NCI-H2227 (cell line): ENCODE measurements at regions not wholly inside any gene's neighbourhood (a gene's known extent, or its start where the extent isn't known, plus 50 kb on each side); places are given as distances from the start of the nearest gene placed in this dataset.
A peak's percentile ranks its signal among the peaks of the same experiment; 100 is the strongest.
"Not testable (repeated sequence)": the region's sequence is repeated elsewhere in the genome, so short reads cannot be mapped to it uniquely, and the experiment has no call there.

Experiments used
- DNase-seq: peaks from one replicate; lab custom pipeline; 2025; ENCODE audit not compliant: unreplicated experiment; lab: John Stamatoyannopoulos, UW

DNA sequence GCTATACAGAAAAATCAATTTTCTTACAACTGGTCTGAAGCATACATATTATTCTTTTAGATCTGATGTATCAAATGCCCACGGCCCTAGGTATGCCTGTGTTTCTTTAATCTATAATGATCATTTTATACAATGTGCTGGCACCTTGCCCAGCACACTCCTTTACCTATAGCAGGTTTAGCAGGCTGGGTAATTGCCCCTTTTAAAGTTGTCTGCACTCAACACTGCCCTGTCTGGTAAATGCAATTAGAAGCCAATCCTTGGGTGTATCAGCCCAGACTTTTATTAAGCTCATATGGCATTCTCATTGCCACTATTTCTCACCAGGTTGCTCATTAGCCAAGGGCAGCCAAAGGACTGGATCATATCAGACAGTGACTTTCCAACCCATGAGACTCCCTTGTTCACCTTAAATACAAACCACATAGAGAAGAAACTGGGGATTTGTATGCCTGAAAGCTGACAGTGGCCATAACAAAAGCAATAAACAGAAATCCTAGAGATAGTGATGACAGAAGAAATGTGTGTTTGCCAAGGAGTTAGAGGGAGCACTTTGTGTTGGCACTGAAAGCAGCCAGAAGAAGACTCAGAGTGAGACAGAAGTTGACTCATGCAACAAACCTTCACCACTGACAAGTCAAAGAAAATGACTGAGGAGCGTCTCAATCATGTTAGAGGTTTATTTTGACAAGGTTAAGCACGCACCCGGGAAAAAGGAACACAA, 334.2 kb downstream of the SPATA31A7 start:
- DNase-seq = peak; percentile 1

- not testable (repeated sequence) for DNase-seq
These were observed 335.8 kb downstream of the SPATA31A7 start for GRCh38 chr9:61525629-61526028.

- not testable (repeated sequence) for DNase-seq
These were observed 360.4 kb downstream of the SPATA31A7 start for GRCh38 chr9:61550101-61550748.

DNA sequence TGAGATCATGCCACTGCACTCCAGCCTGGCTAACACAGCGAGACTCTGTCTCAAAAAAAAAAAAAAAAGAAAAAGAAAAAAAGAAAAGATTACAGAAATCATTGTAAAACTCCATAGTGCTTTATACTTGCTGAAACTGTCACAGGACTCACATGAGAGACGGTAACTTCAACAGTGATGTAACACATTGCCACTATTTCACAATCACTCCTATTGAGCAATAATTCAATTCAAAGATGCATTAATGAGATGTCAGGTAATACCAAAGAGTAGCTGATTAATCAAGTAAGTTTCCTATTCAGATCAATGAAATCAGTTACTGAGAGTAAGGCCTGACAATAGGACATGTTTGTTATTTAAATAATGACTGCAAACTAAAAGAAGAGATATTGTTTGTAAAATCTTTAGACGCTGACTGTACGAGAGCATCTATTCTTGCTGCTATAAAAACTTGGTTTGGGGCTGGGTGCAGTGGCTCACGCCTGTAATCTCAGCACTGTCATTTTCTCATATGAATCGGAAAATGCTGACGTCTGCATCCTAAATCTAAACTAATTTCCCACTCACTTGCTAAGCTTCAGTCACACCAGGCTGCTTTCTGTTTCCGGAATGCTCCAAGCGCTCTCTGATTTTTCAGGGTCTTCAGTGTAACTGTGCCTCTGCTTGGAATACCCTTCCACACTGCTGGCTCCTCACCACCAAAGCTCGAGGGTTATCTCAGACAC, 381.7 kb downstream of the SPATA31A7 start:
- DNase-seq = not testable (repeated sequence)

GRCh38 chr9:61572364-61572763, 382.5 kb downstream of the SPATA31A7 start:
- peak; percentile 77 for DNase-seq

DNA sequence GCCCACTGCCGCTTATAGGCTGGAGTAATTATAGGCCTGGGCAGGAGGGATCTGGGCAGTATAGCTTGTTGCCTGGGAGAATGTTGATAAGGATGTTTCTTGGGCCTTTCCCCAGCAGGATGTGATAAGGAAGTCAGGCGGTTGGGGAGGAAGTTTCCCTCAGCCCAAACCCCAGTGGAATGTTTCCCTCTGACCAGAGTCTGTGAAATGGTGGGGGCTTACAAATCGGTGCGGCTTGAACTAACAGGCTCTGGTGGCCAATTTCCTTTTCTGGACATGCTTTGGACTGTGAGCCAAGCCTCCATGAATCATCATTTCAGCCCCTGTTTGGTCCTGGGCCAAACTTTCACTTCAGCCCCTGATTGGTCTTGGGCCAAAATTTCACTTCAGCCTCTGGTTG, 383.6 kb downstream of the SPATA31A7 start:
- DNase-seq = not testable (repeated sequence)
